Pancreas (tissue), 10 donors: ENCODE measurements at regions not wholly inside any gene's neighbourhood (a gene's known extent, or its start where the extent isn't known, plus 50 kb on each side); places are given as distances from the start of the nearest gene placed in this dataset.

ENCODE experiments used
- ATAC-seq, 4 donors: fragments of 200-7000 bp; cut with Tn5 transposase; one replicate each; pipeline versions ENCODE4 v1.8.0 to v1.9.1; 2020; ENCODE audit warnings: mild to moderate bottlenecking in 4 of 4, moderate library complexity in 4 of 4
- DNase-seq, 6 donors: peaks; one replicate each; pipeline ENCODE4 v3.0.0-alpha.2; 2020
- FAIRE-seq: peaks from 2 replicates; lab custom pipeline; 2012; peaks lifted over from hg19 to GRCh38; lab: Jason Lieb, UNC
- H3K27ac ChIP-seq, 4 donors: fragments of 200-600 bp; sonication (generic); 1 replicate in 3 of 4; 2 replicates in 1 of 4; pipeline versions ENCODE4 v1.5.0 to v1.8.0; 2020
- H3K27me3 ChIP-seq, 4 donors: fragments of 200-600 bp; one replicate each; pipeline ENCODE4 v1.8.0; 2021
- H3K36me3 ChIP-seq, 3 donors: fragments of 200-600 bp; sonication (generic) in 1 of 3; one replicate each; pipeline versions ENCODE4 v1.5.0 to v1.8.0; 2020 to 2021
- H3K4me1 ChIP-seq, 3 donors: fragments of 200-600 bp; one replicate each; pipeline ENCODE4 v1.8.0; 2021
- H3K4me3 ChIP-seq, 4 donors: fragments of 200-600 bp; sonication (generic) in 2 of 4; one replicate each; pipeline versions ENCODE4 v1.5.0 to v1.8.0; 2020 to 2021
- H3K9me3 ChIP-seq, 4 donors: fragments of 200-600 bp; one replicate each; pipeline ENCODE4 v1.8.0; 2021
- CTCF ChIP-seq, 4 donors: fragments of 200-600 bp; sonication (generic) in 3 of 4; IDR thresholded peaks; one replicate each; pipeline versions ENCODE4 v1.5.0 to v1.8.0; 2021; ENCODE audit warnings: antibody characterized with exemption in 4 of 4
- WGBS, 2 donors: extraction: QIAGEN DNeasy Blood & Tissue Kit; methylation state at CpG; one replicate each; pipeline ENCODE4 v1.1.7; 2013; 5-methylcytosine and 5-hydroxymethylcytosine counted together
- intact Hi-C, 3 donors: fragments of 100-400 bp; cut with DNase I; formaldehyde crosslinking; loops; one replicate each; pipeline versions ENCODE4 v1.11.1 to v1.14.2; 2022
- donor health status: healthy with polysubstance abuse.
- donor health status: DM: no; HTN: no; CAD: no; lungs with moderate emphysema.
- donor health status: DM: no; HTN: no; CAD: no.
- donor health status: control.
- donor health status: control.
- donor health status: Bipolar disorder and iron deficiency.
- donor health status: DM: yes; HTN: yes; CAD: no.
- donor health status: DM: no; HTN: no; CAD: no.
- donor health status: DM: no; HTN: no; CAD: no.
- donor health status: DM: yes; HTN: yes; CAD: no.

DNA sequence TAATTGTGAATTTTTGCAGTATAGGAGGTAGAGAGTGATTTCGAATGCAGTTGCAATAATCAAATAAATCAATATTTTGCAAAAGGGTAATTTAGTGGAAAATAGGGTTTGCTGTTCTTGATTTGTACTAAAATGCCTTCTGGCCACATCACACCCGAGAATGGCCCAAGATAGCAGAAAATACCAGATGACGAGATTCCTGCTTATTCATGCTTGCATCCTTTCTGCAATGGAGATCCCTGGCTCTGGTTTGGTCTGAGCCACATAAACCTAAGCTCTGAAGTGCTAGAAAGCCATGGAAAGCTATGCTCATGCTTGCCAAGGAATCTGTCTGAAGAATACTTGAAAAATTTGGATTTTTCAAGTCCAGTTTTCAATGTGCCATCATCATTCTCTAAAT is 634.2 kb upstream of the COBL start:
- WGBS, 2 donors = 32 to 41% methylated on average over 3 of the region's 3 CpGs
- intact Hi-C loops = no loop called here
- Histone ChIP-seq H3K9me3 (no peaks in the 10 kb centered on the region), H3K4me3 (no peak overlapping the region), H3K27ac (no peak overlapping the region), H3K36me3 (no peaks in the 10 kb centered on the region), H3K27me3 (no peaks in the 10 kb centered on the region), H3K4me1 (no peaks in the 10 kb centered on the region)
- FAIRE-seq (no peak), DNase-seq (no peak), ATAC-seq (no peak)
- no peak for TF ChIP-seq CTCF (IDR thresholded peaks at IDR 0.05)

DNA sequence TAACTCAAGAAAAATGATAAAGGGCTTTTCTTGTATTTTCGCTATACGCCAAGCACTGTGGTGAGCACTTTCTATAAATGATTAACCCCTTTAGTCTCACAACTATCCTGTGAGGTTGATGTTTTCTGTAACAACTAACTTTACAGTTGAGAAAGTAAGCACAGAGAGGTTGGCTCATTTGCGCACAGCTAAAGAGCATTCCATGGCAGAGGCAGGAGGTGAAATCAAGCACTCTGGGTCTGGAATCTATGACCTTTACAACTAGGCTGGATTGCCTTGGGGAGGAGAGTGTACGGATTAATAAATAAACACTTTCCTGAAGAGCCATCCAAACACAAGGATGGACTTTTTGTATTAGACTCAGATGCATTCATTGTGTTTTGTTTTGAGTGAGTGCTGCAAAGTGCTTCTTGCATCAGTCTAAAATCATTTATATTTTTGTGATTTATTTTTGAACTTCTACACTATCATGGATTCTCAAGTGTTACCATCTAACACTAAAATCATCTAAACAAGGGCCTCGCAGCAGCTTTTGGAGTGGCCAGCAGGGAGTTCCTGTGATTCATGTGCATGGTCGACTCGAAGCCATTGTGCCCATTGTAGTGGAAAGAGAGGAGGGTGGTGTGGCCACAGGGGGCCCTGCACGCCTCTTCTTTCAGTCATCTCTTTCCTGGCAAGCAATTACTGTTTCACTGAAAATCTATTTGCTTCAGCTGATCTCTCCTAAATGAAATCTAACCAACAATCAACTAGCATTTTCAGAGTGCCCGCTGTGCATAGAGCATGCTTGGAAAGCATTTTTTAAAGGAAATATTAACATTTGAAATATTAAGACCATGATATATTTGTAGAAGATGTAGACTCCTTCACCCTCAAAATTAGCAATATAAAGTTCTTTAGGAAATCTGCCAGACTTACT is 633.4 kb upstream of the COBL start:
- Histone ChIP-seq H3K4me3 (no peak overlapping the region), H3K4me1 (no peaks in the 10 kb centered on the region), H3K27ac (no peak overlapping the region), H3K9me3 (no peaks in the 10 kb centered on the region), H3K27me3 (no peaks in the 10 kb centered on the region), H3K36me3 (no peaks in the 10 kb centered on the region)
- DNase-seq = no peak
- 25 to 31% methylated on average over 9 of the region's 9 CpGs for WGBS, 2 donors
- ATAC-seq = no peak
- no peak for TF ChIP-seq CTCF (IDR thresholded peaks at IDR 0.05)
- no peak for FAIRE-seq
- intact Hi-C loops = no loop called here

DNA sequence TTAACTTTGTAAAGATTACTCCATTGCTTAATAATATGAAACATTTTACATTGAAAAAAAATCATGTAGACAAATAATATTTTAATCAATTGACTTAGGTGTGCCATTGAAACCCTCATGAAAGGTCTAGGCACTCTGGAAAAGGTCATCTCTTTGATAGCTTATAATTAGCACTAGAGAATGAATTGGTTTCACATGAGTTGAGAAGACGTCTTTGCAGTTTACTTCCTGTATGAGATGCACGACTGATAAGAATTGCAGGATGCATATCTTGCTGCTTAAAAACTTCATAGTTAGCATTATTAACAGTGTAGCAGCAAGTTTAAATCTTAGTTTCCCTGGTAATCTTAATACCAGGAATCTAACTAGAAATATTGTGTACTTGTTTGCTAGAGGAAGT is 614.2 kb upstream of the COBL start:
- no peak overlapping the region for H3K27ac ChIP-seq
- WGBS, 2 donors = 4 to 5% methylated on average over 2 of the region's 2 CpGs
- DNase-seq (no peak), FAIRE-seq (no peak), ATAC-seq (no peak)
- H3K36me3 ChIP-seq = no peaks in the 10 kb centered on the region
- no peaks in the 10 kb centered on the region for H3K4me1 ChIP-seq
- H3K9me3 ChIP-seq = no peaks in the 10 kb centered on the region
- no peak overlapping the region for H3K4me3 ChIP-seq
- H3K27me3 ChIP-seq = no peaks in the 10 kb centered on the region
- intact Hi-C loops = no loop called here
- TF ChIP-seq CTCF (IDR thresholded peaks at IDR 0.05) = no peak

GRCh38 chr7:51929818-51930217 is 613.2 kb upstream of the COBL start:
- no peaks in the 10 kb centered on the region for H3K27me3 ChIP-seq
- FAIRE-seq (no peak), DNase-seq (no peak), ATAC-seq (no peak)
- no peak for TF ChIP-seq CTCF (IDR thresholded peaks at IDR 0.05)
- no peaks in the 10 kb centered on the region for H3K4me1 ChIP-seq
- H3K9me3 ChIP-seq = no peaks in the 10 kb centered on the region
- 37 to 38% methylated on average over 2 of the region's 2 CpGs for WGBS, 2 donors
- no peaks in the 10 kb centered on the region for H3K36me3 ChIP-seq
- H3K4me3 ChIP-seq = no peak overlapping the region
- H3K27ac ChIP-seq = no peak overlapping the region
- intact Hi-C loops = no loop called here

- no peaks in the 10 kb centered on the region for H3K36me3 ChIP-seq
- no peak for TF ChIP-seq CTCF (IDR thresholded peaks at IDR 0.05)
- no peaks in the 10 kb centered on the region for H3K9me3 ChIP-seq
- H3K27me3 ChIP-seq = no peaks in the 10 kb centered on the region
- H3K4me3 ChIP-seq = no peak overlapping the region
- WGBS, 2 donors = 49 to 65% methylated on average over 6 of the region's 6 CpGs
- intact Hi-C loops = no loop called here
- ATAC-seq (no peak), DNase-seq (no peak), FAIRE-seq (no peak)
- no peaks in the 10 kb centered on the region for H3K4me1 ChIP-seq
- no peak overlapping the region for H3K27ac ChIP-seq
Observed at GRCh38 chr7:51927738-51928137, 611.1 kb upstream of the COBL start.
